HL-60 (cell line): ENCODE measurements at regions not wholly inside any gene's neighbourhood (a gene's known extent, or its start where the extent isn't known, plus 50 kb on each side); places are given as distances from the start of the nearest gene placed in this dataset.

ENCODE experiments used
- DNase-seq, 2 experiments: peaks; one replicate each; pipeline ENCODE4 v3.0.0-alpha.2; 2010 to 2020; ENCODE audit warnings: low read depth in 1 of 2, low spot score in 1 of 2
- H3K27ac ChIP-seq: fragments of 250-450 bp; sonication (Bioruptor Pico); replicated peaks from 2 replicates; pipeline ENCODE4 v1.5.1; 2020; ENCODE audit warnings: mild to moderate bottlenecking, moderate library complexity
- H3K27me3 ChIP-seq: fragments of 250-450 bp; sonication (Bioruptor Pico); 2 replicates; pipeline ENCODE4 v1.5.1; 2021; ENCODE audit warnings: mild to moderate bottlenecking, moderate library complexity; ENCODE audit not compliant: insufficient read depth, poor library complexity, severe bottlenecking
- H3K4me3 ChIP-seq: replicated peaks from 2 replicates; pipeline ENCODE4 v1.5.1; 2011; ENCODE audit warnings: mild to moderate bottlenecking, control low read depth, low read length; ENCODE audit not compliant: insufficient read depth
- GABPA ChIP-seq: IDR thresholded peaks from 2 replicates; pipeline ENCODE4 v1.6.1; 2012; ENCODE audit warnings: low read depth
- POLR2AphosphoS5 ChIP-seq: IDR thresholded peaks from 2 replicates; pipeline ENCODE4 v1.6.1; 2012; ENCODE audit warnings: low read depth
- REST ChIP-seq: IDR thresholded peaks from 2 replicates; pipeline ENCODE4 v1.6.1; 2012; ENCODE audit warnings: low read depth; ENCODE audit not compliant: insufficient replicate concordance
- SPI1 ChIP-seq: IDR thresholded peaks from 2 replicates; pipeline ENCODE4 v1.6.1; 2012; ENCODE audit warnings: low read depth, mild to moderate bottlenecking, borderline replicate concordance
- TF ChIP-seq, protein P1 (sequence below): IDR thresholded peaks from one replicate; pipeline ENCODE4 v1.5.1; 2011; ENCODE audit warnings: low read length, control low read depth, inconsistent platforms; ENCODE audit not compliant: insufficient read depth

- TF ChIP-seq, protein P1, sequence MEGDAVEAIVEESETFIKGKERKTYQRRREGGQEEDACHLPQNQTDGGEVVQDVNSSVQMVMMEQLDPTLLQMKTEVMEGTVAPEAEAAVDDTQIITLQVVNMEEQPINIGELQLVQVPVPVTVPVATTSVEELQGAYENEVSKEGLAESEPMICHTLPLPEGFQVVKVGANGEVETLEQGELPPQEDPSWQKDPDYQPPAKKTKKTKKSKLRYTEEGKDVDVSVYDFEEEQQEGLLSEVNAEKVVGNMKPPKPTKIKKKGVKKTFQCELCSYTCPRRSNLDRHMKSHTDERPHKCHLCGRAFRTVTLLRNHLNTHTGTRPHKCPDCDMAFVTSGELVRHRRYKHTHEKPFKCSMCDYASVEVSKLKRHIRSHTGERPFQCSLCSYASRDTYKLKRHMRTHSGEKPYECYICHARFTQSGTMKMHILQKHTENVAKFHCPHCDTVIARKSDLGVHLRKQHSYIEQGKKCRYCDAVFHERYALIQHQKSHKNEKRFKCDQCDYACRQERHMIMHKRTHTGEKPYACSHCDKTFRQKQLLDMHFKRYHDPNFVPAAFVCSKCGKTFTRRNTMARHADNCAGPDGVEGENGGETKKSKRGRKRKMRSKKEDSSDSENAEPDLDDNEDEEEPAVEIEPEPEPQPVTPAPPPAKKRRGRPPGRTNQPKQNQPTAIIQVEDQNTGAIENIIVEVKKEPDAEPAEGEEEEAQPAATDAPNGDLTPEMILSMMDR = no peak
- TF ChIP-seq POLR2AphosphoS5 (no peak), SPI1 (no peak), REST (no peak), GABPA (no peak)
- H3K27ac ChIP-seq = no peak overlapping the region
- no peaks in the 10 kb centered on the region for H3K27me3 ChIP-seq
- no peak overlapping the region for H3K4me3 ChIP-seq
- no peak for DNase-seq
Measured at GRCh38 chr7:86947929-86948328, 111.5 kb downstream of the ELAPOR2 start.

- H3K27me3 ChIP-seq = peaks cover 3% of the 10 kb centered on the region
- H3K27ac ChIP-seq = no peak overlapping the region
- no peak for DNase-seq
- no peak overlapping the region for H3K4me3 ChIP-seq
- TF ChIP-seq GABPA (no peak), REST (no peak), SPI1 (no peak), POLR2AphosphoS5 (no peak)
- TF ChIP-seq, protein P1 = no peak
Measured at GRCh38 chr7:86943447-86943846, 116.0 kb downstream of the ELAPOR2 start.

DNA sequence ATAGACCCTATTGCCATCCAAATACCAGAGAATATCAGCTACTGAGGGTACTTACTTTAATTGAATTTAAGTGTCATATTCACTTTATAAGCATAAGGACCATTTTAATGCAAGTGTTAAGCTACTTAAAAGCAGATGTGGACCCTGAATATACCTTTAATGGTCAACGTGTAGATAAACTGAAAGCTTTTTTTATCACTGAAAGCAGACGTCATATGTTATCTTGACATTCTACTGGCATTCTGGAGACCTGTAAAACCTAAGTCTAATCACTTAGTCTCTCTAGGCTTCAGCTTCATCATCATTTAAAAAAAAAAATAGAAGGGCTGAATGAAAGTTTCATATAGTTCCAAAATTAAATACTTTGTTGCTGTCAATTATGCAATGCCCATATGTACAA lies 116.5 kb downstream of the ELAPOR2 start:
- TF ChIP-seq REST = no peak
- TF ChIP-seq SPI1 = no peak
- TF ChIP-seq POLR2AphosphoS5 = no peak
- no peak for TF ChIP-seq GABPA
- TF ChIP-seq, protein P1 = no peak
- H3K4me3 ChIP-seq = no peak overlapping the region
- peaks cover 3% of the 10 kb centered on the region for H3K27me3 ChIP-seq
- no peak for DNase-seq
- no peak overlapping the region for H3K27ac ChIP-seq
